Lower leg skin (tissue), 3 donors: ENCODE measurements at regions not wholly inside any gene's neighbourhood (a gene's known extent, or its start where the extent isn't known, plus 50 kb on each side); places are given as distances from the start of the nearest gene placed in this dataset.

Experiments used
- CTCF ChIP-seq, 3 donors: fragments of 450-650 bp; IDR thresholded peaks; one replicate each; pipeline ENCODE4 v1.5.1; 2016; ENCODE audit warnings: antibody characterized with exemption in 3 of 3, mild to moderate bottlenecking in 3 of 3, moderate library complexity in 2 of 3
- POLR2A ChIP-seq, 2 donors: fragments of 450-650 bp; IDR thresholded peaks; one replicate each; pipeline ENCODE4 v1.6.1; 2016 to 2017; ENCODE audit warnings: antibody characterized with exemption in 2 of 2, mild to moderate bottlenecking in 1 of 2, moderate library complexity in 1 of 2

DNA sequence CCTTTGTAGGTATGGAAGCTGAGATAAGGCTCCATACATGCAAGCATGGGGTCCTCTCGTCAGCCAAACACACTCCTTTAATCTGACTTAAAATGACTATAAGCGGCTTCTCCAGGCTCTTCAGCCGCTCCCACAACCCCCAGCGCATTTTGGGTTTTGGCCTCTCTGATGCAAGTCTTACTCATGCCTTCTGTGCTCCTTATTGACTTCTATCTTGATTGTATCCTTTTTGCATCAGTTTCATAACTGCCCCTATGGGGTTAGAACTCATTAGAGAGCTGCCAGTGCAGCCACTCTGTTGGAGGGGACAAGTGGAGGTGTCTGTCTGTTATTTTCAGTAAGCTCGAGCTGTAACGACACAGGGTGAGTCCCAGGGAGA, 70.1 kb upstream of the TAB2 start:
- TF ChIP-seq CTCF (IDR thresholded peaks at IDR 0.05) (no peak), POLR2A (IDR thresholded peaks at IDR 0.05) (no peak)
